Neural progenitor cell (in vitro differentiated cells): ENCODE measurements at regions not wholly inside any gene's neighbourhood (a gene's known extent, or its start where the extent isn't known, plus 50 kb on each side); places are given as distances from the start of the nearest gene placed in this dataset.

ENCODE experiments used
- EZH2 ChIP-seq: fragments of 200-600 bp; sonication (generic); IDR thresholded peaks from 2 replicates; pipeline ENCODE4 v1.6.1; 2017; ENCODE audit warnings: antibody characterized with exemption, mild to moderate bottlenecking, moderate library complexity
- EZH2phosphoT487 ChIP-seq: fragments of 200-600 bp; sonication (generic); IDR thresholded peaks from 2 replicates; pipeline ENCODE4 v1.6.1; 2017; ENCODE audit warnings: antibody characterized with exemption
- TF ChIP-seq, protein P1 (sequence below): fragments of 200-600 bp; sonication (generic); IDR thresholded peaks from 2 replicates; pipeline ENCODE4 v1.5.1; 2017; ENCODE audit warnings: antibody characterized with exemption, mild to moderate bottlenecking

DNA sequence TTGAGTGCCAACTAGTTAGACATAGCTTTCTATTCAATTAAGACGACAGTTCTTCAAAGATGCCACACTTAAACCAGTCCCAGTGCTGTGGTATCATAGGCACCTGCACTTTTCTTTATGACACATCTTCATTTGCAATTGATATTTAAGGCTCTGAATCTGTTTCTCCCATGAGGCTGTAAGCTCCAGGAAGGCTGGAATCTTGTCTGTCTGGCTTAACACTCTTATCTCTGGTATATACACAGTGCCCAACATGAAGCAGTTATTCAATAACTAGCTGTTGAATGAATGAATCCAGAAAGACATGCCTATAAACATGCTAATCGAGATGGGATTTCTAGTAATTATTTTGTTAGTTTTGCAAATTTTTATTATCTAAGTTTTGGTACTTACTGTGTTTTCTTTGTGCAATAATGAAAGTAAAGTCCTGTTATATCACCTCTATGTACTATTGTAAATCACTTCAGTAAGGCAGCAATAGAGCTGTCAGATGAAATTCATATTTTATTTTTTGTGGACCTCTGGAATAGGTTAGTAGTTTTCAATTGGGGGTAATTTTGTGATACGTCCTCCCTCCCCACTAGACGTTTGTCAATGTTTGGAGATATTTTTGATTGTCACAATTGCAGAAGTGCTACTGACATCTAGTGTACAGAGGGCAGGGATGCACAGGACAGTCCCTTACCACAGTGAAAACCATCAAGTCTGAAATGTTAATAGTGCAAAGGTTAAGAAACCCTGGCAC lies 51.3 kb upstream of the STEAP4 start:
- TF ChIP-seq, protein P1, sequence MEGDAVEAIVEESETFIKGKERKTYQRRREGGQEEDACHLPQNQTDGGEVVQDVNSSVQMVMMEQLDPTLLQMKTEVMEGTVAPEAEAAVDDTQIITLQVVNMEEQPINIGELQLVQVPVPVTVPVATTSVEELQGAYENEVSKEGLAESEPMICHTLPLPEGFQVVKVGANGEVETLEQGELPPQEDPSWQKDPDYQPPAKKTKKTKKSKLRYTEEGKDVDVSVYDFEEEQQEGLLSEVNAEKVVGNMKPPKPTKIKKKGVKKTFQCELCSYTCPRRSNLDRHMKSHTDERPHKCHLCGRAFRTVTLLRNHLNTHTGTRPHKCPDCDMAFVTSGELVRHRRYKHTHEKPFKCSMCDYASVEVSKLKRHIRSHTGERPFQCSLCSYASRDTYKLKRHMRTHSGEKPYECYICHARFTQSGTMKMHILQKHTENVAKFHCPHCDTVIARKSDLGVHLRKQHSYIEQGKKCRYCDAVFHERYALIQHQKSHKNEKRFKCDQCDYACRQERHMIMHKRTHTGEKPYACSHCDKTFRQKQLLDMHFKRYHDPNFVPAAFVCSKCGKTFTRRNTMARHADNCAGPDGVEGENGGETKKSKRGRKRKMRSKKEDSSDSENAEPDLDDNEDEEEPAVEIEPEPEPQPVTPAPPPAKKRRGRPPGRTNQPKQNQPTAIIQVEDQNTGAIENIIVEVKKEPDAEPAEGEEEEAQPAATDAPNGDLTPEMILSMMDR = peak; percentile 46
- TF ChIP-seq EZH2phosphoT487 = no peak
- no peak for TF ChIP-seq EZH2
